CD4-positive, alpha-beta T cell treated with Interleukin-10 for 1 hour (primary cell): ENCODE measurements at regions not wholly inside any gene's neighbourhood (a gene's known extent, or its start where the extent isn't known, plus 50 kb on each side); places are given as distances from the start of the nearest gene placed in this dataset.
"Not testable (repeated sequence)": the region's sequence is repeated elsewhere in the genome, so short reads cannot be mapped to it uniquely, and the experiment has no call there.

Experiments used
- DNase-seq: peaks from one replicate; pipeline ENCODE4 v3.0.0-alpha.2; 2020

DNA sequence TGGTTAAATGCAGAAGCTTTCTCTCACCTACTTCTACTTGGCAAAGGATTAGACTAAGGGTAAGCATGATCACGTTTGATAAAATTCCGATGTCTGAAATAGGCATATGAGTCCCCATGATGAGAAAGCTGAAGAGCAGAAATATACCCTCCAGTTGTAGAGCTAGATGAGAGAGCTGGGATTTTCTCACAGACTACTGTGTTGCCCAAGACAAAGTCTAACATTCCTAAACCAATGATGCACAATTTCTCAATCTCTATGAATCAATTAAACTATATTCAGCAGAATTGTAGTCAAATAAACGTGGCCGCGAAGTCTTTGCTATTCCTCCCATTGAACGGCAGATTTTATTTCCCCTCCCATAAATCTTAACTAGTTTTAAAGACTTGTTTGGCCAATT, 699.2 kb downstream of the KCNT2 start:
- DNase-seq = no peak

DNA sequence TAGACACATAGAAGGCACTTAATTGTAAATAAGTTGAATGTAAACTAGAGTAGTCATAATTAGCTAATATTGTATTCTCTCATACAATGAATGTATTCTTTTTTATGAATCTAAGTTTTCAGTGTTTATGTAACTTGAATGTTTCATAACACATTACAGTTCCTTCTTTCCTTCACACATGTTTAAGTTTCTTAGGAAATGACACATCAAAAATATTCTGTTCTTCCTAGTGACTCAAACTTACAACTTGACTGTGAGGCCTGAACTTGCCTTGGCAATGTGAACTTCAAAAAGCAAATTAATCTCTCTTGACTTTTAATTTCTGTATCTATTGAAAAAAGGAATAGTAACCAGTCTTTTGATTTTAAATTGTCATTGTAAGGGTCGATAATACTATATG, 700.1 kb downstream of the KCNT2 start:
- DNase-seq = no peak

DNA sequence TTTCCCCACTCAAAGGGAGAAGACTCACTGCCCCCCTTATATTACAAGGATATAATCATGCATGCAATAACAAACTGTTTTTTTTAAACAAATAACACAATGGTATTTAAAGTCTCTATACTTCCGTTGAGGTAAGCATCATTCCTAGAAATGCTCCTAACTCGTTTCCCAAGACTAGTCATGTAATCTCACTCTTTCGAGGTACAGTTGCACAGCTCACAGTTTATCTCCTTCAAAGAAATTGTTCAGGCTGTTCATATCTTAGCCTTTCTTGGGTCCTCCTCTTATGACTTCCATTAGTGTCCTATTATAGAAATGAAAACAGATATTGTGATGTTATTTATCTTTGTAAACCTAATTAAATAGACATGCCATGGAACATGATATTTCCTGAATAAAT, 705.0 kb downstream of the KCNT2 start:
- no peak for DNase-seq

DNA sequence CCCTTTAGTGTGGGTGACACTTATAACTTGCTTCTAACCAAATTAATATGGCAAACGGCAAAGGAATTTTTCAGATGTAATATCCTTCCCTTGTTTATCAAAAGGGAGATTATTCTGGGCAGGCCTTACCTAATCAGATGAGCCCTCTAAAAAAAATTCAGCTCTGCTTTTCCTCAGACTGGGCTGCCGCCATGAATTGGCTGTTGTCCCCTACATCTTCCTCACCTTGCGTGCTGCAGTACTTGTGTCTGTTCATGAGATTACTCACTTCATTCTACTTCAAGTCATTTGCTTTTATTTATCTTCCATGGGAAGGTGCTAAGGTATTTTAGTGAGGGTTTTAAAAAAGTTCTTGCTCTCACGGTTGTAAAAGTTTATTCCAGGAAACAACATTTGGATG, 705.5 kb downstream of the KCNT2 start:
- no peak for DNase-seq

DNA sequence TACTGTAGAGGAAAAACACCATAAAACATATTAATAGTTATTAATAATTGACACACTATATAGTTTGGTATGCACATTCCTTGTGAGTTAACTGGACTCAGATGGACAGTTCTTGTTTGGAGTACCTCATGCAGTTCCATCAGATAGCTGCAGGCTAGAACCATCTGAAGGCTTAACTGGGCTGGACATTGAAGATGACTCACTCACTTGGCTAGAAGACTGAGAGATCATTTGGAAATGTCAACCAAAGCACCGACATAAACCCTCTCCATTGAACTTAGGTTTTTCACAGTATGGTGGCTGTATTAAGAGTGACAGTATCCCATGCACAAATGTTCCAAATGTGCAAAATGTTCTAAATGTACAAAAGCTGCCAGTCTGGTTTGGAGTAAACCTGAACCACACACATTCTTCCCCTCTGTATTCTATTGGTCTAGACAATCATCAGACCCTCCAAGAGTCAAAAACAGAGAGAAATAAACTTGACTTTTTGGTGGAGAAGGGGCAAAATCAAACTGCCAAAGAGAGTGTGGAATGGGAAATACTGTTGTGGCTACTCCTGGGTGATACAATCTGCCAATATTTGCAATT, 708.4 kb downstream of the KCNT2 start:
- DNase-seq = no peak

DNA sequence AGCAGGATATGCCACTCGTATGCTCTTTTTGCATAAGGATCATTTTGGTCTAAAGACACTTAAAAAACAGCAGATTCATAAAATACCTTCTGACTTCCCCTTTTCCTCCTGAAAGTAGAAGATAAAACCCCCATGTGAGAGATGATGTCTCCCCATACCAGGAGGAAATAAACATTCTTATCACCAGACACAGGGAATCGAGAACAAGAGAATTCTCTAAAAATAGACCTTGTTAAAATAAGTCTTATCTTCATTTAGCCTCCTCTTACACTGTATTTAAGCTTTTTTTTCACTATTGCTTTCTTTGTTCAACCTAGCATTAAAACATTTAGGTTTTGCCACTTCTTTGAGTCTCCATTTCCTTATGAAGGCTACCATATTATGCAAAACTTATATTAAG, 709.3 kb downstream of the KCNT2 start:
- no peak for DNase-seq

DNA sequence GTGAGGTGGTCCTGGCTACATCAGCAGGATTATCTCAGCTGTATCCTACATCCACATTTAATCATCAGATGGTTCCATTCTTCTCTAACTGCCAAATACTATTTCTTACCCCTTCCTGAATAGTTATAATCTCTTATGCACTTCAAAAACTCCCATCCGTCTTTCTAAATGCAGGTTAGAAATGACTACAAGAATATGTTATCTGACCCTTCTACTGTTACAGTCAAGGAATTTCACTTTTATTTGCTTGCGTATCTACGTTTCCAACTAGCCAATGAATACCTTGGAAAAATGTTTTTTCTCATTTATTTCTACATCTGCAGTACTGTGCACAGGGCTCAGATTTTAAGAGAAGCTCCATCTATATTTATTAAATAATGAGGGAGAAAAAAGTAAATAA, 709.9 kb downstream of the KCNT2 start:
- no peak for DNase-seq

DNA sequence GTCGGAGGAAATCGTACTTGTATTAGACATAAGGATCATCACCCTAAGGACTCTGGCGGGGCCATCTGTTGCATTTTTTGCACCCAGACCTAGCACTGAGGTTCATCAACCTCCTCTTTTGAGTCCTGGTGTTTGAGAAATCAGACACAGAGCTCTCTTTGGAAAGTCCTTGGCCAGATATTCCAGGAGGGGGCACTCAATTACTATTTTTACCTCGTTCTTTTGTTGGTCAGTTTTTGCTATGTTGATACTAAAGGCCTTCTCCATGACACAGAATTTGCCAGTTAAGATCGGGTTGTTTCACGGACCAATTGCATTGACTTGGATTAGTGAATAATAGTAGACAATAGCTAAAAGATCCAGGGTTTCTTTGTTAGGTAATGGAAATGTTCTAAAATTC, 711.2 kb downstream of the KCNT2 start:
- no peak for DNase-seq

DNA sequence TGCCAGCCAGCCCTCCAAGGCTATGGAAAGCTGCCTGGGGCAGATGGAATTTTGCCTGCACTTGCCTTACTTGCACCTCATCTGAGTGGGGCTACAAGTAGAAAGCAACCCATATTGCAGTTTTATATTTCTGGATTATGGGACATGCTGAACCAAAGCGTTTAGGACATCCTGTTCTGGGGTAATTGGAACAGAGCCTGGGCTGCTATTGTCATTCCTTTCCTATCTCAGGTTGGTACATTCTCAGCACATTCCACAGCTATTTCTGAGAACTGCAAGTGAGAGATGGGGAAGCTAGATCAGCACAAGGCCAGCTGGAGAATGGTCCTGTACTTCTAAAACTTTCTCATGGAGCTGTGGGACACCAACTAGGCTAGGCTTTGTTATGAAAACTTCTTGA, 713.8 kb downstream of the KCNT2 start:
- no peak for DNase-seq

DNA sequence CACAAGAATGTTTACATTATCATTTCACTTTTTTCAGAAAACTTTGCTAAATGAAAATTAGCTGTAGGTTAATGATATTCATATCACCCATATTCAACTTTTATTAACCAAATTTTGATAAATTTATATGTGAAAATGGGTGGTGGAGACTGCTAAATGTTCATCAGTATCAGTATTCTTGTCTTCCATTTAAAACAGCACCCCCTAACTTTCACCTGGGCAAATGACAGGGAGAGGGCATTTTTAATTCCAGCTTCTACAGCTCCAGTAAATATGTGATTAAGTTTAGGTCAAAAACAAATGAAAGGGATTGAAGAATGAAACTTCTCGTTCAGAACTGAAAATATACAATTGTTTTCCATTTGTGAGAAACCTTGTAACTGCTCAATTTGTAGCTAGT, 722.2 kb downstream of the KCNT2 start:
- no peak for DNase-seq

DNA sequence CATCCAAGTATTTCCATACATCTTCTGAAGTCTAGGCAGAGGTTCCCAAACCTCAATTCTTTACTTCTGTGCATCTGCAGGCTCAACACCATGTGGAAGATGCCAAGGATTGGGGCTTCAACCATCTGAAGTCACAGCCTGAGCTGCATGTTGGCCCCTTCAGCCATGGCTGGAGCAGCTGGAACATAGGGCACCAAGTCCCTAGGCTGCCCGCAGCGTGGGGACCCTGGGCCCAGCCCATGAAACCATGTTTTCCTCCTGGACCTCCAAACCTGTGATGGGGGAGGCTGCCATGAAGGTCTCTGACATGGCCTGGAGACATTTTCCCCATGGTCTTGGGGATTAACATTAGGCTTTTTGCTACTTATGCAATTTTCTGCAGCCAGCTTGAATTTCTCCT, 729.8 kb downstream of the KCNT2 start:
- DNase-seq = no peak

DNA sequence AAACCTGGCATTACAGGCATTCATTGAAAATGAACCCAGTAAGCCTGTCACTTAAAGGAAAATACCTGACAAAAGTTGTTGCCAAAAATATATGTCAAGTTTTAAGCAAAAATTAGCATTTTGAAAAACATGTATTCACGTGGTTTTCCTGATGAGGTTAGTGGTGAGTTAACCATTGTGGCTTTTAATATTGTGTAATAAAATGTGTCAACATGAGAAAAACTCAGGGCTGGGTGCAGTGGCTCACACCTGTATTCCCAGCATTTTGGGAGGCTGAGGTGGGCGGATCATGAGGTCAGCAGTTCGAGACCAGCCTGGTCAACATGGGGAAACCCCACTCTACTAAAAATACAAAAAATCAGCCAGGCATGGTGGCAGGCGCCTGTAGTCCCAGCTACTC, 731.4 kb downstream of the KCNT2 start:
- DNase-seq = no peak

DNA sequence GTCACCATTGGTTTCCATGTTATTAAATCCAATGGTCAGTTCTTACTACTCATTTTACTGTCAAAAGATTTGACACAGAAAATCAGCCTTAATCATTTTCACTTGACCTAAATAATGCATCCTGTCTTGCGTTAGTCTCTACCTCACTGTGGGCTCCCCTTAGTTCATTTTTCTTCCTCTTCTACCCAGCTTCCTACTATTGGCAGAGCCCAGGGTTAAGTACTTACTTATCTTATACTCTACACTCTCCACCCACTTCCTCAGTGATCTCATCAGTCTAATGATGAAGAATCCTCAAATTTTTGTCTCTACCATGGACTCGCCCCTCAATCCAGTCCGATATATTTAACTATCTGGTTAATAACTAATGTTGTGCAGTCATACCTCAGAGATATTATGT, 735.9 kb downstream of the KCNT2 start:
- DNase-seq = no peak

DNA sequence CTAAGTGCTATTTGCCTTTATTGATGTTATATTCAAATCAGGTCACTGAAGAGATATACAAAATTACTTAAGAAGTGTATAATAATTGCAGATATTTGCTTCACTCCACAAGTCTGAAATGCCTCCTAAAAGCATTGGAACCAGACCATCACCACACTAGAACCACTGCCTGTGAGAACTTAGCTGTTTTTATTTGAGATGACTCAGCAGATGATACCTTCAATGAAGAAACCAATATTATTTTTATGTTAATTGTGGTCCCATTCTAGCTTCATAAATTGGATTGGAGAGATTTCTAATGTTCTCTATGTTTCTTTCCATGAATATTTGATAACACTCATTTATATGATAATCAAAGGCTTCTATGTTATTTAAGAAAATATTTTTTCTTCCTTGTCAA, 740.6 kb downstream of the KCNT2 start:
- DNase-seq = no peak

DNA sequence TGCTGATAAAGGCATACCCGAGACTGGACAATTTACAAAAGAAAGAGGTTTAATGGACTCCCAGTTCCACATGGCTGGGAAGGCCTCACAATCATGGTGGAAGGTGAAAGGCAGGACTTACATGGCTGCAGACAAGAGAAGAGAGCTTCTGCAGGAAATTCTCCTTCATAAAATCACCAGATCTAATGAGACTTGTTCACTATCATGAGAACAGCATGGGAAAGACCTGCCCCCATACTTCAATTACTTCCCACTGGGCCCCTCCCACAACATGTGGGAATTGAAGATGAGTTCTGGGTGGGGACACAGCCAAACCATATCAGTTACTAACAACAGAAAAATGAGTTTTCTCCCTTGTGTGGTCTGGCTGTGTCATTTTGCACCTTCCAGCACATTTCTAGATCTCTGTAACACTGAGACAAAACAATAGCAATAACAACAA, 741.4 kb downstream of the KCNT2 start:
- DNase-seq = no peak

DNA sequence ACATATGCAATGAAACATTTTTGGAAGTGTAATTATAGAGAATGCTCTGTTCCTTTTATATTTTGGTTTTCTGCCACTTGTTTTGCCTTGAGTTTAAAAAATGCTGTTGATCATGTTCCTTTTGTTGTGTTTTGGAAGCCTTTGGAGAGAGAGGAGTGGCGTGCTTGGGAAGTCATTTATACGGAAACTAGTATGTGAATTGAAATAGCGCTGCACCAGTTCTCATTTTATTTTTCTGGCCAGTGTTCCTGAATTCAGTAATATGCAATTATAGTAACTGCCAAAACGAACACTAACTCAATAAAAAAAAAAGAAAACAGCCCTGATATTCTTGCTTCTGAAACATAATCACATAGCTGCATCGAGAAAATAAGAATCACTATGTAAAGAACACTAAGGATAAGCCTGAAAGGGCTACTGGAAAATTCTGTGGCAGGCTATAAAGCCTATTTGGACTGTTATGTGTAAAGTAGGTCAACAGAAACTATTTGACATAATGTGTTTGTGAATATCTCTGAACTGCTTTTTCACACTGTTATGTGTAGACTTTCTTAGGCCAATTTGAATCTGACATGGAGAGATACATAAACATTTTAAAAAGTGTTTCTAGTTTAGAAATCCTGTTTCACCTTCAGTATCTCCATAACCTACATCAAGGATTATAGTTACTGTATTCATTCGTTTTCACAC, 742.0 kb downstream of the KCNT2 start:
- no peak for DNase-seq

DNA sequence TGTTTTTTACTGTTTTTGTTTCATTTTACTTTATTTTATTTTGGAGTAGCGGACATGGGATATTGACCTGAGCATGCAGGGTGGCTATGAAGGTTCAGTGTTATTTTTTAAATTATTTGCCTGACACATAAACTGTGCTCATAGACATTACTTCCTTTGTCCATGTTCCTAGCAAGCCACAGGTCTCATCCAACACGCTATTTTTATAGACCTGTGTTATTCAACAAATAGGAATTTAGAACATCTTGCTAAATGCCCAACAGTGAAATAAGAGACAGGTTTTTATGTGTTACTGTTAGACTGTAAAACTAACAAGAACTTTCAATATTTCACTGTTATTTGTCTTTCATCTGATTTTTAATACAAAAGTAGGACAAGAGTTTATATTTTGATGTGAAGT, 756.4 kb downstream of the KCNT2 start:
- no peak for DNase-seq

DNA sequence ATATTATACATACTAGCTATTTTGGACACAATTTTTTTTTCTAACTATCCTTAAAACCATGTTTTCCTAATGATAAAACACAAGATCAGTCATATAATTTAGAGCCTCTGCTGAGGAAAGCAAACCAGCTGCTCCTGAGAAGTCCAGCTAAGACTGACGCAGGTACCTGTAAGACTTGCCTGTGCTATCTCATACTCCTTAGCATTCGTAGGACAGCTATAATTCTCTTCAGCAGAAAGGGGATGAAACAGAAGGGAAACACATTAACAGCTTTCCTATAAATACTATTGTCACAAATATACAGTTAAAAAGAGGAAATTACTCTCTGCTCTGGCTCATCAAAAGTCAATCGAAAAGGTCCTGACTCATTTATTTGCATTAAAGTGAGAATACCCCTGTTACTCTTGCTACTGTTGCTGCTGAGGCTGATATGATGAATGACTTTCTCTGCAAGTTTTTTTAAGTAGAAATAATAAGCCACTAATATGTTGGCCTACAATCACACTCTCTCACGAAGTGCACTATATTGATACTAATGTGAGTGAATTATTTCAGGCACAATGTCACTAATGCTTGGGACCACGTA, 757.1 kb downstream of the KCNT2 start:
- no peak for DNase-seq

DNA sequence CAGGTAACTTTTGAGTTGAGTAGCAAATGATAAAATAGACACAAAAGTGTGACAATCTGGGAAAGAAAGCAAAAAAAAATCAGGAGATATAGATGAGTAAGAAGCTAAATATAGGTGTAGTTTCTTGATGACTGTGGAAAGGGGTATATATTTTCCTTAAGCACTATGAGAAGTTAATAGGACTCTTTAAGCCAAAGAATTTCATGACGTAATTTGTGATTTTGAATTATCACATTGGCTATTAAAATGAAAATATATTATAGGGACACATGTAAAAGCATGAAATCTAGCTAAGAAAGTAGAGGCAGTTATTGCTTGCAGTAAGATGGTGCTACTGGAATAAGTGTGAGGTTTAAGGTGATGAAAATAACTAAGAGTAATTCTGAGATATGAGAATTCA, 759.1 kb downstream of the KCNT2 start:
- no peak for DNase-seq

DNA sequence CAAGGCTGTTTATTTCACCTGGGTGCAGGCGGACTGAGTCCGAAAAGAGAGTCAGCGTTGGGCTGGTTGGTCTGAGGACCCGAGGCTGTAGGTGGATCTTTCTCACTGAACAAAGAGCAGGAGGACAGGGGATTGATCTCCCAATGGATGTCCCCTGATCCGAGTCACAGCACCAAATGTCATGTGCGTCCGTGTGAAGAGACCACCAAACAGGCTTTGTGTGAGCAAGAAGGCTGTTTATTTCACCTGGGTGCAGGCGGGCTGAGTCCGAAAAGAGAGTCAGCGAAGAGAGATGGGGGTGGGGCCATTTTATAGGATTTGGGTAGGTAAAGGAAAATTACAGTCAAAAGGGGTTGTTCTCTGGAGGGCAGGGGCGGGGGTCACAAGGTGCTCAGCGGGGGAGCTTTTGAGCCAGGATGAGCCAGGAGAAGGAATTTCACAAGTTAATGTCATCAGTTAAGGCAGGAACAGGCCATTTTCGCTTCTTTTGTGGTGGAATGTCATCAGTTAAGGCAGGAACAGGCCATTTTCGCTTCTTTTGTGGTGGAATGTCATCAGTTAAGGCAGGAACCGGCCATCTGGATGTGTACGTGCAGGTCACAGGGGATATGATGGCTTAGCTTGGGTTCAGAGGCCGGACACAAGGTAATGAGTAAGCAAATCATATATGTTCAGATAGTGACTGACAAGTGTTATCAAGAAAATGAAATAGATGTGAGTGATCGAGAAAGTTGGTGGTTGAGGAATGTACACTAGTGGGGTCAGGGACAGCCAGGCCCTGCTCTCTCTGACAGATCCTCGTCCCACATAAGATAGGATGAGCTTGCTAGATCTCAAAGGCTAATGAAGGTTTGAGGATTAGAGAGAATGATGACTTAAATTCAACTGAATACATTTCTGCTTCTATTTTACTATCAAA, 760.0 kb downstream of the KCNT2 start:
- not testable (repeated sequence) for DNase-seq

DNA sequence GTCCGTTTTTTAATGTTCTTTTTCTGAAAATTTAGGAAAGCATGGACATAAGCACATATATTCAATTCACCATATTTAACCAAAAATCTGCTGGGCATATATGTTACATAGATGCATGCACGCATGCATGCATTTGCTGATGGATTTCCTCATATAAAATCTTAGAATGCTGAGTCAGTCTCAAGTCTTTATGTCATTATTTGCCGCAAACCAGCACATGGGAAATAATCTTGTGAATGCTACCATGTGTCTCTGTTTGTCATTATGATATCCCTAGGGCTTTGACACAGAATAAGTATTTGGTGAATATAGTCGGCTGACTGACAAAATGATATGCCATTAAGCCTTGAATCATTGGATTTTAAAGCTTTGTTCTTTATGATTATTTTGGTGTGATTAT, 776.5 kb downstream of the KCNT2 start:
- no peak for DNase-seq

DNA sequence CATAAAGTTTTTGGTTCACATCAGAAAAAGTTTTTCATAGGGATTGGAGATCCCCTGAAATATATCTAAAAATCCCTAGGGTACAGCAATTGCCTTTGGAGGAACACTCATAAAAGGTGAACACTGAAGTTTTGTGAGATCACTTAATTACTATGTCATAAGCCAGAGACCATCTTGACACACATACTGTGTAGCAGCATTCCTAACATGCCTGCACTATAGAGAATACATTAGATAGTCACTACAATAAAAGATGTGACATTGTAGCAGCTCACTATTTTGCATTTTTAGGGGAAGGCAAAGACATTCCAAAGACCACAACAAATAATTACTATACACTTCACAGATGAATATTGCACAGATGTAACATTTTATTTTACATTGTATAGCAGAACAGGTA, 779.9 kb downstream of the KCNT2 start:
- no peak for DNase-seq

DNA sequence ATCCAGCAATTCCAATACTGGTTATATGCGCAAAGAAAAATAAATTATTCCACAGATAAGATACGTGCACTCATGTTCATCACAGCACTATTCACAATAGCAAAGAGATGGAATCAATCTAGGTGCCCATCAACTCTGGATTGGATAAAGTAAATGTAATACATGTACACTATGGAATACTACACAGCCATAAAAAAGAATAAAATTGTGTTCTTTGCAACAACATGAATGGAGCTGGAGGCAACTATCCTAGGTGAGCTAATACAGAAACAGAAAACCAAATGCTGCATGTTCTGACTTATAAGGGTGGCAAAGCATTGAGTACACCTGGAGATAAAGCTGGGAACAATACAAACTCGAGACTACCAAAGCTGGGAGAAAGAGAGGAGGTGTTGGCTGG, 787.3 kb downstream of the KCNT2 start:
- DNase-seq = no peak

DNA sequence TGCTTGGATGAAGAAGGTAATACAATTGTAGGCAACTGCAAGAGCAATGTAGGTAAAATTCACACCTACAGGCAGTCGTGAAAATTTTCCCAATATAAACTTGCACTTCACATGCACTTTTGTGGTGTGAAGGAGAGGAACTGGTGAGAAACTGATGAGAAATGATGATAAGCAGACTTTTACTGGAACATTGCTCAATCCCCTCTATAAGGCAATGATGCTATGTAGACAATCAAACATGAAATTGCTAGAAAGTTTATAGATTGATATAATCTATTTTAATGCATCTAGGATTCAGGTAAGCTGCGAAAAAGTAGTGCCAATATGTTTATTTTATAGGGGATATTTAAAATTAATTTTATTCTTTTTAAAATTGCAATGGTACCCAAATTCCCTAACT, 802.2 kb downstream of the KCNT2 start:
- DNase-seq = no peak
